GM11168 (cell line): ENCODE measurements at regions not wholly inside any gene's neighbourhood (a gene's known extent, or its start where the extent isn't known, plus 50 kb on each side); places are given as distances from the start of the nearest gene placed in this dataset.

Source experiments
- in situ Hi-C: fragments of 300-500 bp; cut with MboI; formaldehyde crosslinking; loops from one replicate; pipeline ENCODE4 v1.12.0; 2022; ENCODE audit warnings: low sequenced_read_pairs; ENCODE audit not compliant: unreplicated experiment

DNA sequence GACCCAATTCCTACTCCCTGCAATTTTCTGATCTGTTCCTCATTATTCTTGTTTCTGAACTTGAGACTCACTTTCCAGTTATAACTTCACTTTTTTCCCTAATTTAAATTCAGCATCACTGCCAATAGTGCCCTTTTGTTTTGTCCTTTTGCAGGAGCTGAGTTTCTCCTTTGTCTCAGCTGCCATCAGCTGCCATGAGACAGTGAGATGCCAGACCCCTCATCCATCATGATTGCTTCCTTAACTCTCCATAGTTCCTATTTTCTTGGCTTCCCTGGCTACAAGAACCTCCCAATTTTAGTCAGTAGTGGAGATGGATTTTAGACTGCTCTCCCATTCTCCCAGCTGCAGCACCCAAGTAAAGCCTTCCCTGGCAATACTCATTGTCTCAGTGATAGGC lies 518.1 kb downstream of the HDGFL1 start:
- in situ Hi-C loops, result no loop called here

DNA sequence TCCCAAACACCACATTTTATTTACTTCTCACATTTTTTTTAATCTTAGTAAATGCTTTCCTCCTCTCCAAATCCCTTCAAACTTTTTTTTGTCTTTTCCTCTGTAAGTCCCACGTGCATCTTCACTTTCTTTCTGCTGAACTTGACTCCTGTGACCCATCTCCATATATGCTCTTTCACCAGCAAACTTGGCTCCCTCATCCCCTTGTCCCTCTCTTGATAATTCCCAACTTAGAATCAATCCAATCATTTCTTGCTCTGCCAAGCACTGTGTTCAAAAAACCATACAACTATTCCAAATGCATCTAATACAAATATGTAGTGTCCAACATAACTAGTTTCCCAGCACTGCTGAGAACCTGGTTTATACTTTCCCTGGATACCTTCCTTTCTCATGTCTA lies 519.4 kb downstream of the HDGFL1 start:
- in situ Hi-C loops, result no loop called here

DNA sequence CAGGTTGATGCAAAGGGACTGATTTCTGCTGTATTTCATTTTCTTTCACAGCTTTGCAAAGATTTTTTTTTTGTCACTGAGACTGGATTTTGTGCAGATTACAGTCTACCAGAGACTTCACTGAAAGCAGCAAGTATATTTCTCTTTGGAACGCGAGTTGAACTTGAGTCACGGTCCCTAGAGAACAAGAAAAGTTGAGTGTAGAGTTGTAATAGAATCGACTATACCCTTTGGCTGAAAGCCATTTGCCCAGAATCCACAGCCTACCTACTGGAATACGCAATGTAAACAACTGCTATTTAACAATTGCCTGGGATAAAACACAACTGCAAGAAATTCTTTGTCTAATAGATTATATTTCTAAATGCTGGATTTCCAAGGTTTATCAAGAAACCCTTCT lies 520.6 kb downstream of the HDGFL1 start:
- in situ Hi-C loops, result no loop called here

DNA sequence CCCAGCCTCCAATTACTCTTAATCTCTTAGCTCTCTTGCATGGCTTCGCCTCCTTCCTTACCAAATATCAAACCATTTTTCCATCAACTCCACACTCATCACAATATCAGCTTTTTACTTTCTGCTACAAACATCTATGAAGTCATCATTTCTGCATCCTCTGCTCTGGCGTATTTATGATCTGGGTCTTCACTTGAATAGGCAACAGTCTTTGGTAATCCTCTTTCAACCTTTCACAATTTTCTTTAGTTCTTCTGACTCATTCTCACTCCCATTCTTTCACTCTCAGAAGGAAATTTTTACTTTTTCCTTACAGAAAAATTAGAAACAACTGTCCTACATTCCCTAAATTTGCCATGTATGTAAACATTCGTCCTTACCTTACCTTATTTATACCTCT lies 522.4 kb downstream of the HDGFL1 start:
- in situ Hi-C loops, result no loop called here

- in situ Hi-C loops, result no loop called here
Measured at GRCh38 chr6:23096876-23097275, 527.5 kb downstream of the HDGFL1 start.

DNA sequence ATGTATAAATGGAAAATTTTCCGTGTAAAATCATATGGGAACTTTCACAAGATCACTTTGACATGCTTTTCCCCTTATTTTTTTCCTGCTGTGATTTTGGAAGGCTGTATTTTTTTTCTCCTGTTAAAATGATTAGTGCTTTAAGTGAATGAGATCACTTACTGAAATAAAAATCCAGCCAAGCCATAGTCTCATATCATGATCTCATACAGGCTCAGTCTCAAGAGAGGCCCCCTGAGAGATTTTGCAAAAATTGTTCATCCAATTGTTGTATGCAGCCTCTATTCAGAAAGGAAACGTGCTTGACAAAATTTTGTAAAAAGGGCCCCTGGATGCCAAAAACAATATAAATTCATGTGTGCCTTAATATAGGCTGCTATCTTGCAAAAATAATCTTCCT lies 528.2 kb downstream of the HDGFL1 start:
- in situ Hi-C loops, result no loop called here

DNA sequence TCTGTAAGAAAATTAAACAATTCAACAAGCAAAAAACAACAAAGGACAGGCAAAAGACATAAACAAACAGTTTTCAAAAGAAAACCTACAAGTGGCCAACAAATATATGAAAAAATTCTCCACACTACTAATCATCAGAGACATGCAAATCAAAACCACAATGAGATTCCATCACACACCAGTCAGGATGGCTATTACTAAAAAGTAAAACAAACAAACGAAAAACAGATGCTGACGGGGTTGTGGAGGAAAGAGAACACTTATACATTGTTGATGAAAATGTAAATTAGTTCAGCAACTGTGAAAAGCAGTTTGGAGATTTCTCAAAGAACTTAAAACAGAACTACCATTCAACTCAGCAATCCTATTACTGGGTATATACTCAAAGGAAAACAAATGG lies 537.6 kb downstream of the HDGFL1 start:
- in situ Hi-C loops, result no loop called here

DNA sequence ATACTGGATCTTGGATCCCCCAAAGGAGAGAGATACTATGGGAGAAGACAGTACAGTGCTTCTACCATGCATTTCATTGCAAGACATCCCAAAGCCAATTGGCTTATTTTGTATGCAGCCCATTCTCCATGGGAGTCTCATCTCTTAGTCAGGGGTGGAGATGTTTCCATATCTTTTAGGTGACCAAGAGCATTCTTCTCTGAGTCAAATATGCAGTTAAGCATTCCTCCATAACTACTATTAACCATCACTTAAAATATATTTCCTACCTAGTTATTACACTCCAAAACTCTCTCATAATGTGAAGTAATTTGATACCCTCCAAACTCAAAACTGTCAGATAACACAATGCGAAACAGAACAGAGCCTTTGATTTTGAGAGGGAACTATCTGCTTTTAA lies 542.6 kb downstream of the HDGFL1 start:
- in situ Hi-C loops, result no loop called here

DNA sequence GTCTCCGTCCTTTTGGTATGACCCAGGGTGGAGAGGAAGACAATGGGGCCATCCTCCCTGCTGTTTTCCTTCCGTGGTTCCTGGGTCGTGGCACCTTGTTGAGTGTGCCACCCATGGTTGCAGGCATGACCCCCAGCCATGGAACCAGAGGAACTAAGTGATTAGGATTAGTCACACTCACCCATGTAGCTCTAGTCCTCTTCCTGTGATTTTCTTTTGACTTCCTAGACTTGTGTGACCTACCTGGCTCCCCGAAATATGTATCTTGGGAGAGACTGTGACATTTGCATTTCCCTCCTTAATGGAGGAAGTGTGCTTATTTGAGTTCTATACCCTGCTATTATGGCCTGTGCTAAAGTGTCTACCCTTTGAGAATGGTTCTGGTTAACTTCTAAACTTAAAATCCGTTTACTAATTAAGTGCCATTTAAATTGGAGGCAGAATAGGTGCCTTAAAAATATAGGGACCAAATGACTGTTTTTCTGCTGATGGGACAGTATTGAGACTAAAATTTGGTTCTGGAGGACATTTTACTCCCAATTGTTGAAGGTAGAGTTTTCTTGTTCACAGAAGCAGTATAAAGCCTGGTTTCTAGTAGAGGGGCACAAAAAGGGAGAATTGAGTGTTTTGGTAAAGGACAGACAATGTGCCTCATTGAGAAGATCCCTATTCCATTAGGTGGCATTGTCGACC lies 545.6 kb downstream of the HDGFL1 start:
- in situ Hi-C loops, result no loop called here

- in situ Hi-C loops, result no loop called here
Measured at GRCh38 chr6:23137611-23138010, 568.2 kb downstream of the HDGFL1 start.

DNA sequence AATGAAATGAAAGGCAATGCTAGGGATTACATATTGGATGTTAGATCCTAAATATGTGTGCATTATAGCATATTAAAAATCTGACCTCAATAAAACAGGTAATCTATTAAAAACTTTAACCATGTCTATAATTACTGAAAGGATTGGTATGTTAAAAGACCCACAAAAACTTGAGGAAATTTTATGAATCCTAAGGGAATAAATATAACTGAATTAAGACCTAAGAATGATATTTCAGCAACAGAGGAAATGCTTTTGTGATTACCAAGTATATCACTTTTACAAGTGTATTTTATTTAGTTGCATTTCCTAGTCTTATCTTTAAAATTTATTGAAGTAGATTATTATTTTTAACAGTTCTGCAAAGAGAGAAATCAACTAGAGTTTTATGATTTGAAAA lies 571.5 kb downstream of the HDGFL1 start:
- in situ Hi-C loops, result no loop called here

DNA sequence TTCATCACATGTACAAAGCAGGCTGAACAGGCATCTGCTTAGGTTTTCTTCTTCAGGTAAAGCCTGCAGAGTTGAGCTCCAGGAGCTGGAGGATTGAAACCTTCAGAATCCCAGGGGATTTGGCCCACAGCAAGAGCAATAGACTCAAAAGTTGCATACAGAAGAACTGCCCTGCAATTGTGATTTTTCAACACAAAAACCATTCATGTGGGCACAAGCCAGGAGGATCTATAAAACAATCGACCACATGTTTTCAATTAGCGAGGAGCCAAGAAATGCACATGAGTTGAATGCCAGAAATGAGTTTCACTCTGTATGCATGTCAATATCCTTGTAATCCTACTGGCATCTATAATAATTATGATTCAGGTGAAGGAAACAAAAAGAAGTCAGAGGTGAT lies 576.4 kb downstream of the HDGFL1 start:
- in situ Hi-C loops, result no loop called here

- in situ Hi-C loops, result no loop called here
Measured at GRCh38 chr6:23154159-23154558, 584.8 kb downstream of the HDGFL1 start.

DNA sequence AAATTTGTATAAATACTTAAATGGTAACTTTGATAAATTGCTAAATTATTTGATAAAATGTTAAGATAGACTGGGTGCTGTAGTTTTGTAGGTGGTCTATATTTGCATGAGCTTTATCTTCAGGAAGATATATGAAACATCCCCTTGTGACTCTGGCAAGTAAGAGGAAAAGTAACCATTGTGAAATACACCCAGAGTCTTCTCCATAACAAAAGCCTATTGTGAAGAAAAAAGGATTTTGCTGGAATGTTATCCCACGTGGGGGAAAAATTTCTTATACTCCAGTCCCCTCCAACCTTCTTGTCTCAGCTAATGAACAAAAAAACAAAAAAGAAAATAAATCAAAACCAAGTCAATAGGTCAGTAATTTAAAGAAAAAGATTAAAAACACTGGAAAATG lies 600.7 kb downstream of the HDGFL1 start:
- in situ Hi-C loops, result no loop called here

DNA sequence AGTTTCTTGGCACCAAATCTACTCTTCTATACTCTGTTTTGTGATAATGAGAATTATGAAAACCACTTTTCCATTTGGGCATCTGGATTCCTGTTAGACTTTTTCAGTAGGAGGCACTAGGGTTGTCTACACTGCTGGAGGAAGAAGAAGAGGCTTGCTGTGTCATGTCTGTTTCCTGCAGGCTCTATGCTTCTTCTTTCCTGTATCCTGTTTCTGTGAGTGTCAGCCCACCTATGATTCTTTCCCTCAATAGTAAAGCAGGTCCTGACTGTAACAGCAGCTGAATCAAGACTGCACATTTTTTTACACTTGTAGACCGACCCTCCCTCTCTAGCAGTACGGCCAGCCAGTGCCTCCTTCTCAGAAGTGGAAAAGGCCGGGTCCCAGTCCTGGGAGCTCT lies 603.9 kb downstream of the HDGFL1 start:
- in situ Hi-C loops, result no loop called here

GRCh38 chr6:23174781-23175361 lies 605.5 kb downstream of the HDGFL1 start:
- in situ Hi-C loops, result no loop called here

DNA sequence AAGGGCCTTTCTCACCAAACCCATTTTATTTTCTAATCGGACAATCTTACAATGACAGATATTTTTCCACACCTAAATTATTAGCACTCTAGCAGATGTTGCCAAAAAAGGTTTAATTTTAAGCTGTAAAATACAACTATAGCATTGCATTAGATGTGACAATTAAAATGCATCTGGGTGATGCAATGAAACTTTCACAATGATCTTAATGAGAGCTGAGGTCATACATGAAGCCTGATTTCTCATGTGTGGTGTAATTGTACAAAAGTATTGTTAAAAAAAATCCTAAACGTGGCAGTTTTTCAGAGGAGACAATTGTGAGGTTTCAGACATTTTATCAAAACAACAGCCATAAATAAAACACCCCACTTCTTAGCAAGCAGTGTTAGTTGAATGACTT lies 606.0 kb downstream of the HDGFL1 start:
- in situ Hi-C loops, result no loop called here

- in situ Hi-C loops, result no loop called here
Measured at GRCh38 chr6:23176471-23176870, 607.1 kb downstream of the HDGFL1 start.

DNA sequence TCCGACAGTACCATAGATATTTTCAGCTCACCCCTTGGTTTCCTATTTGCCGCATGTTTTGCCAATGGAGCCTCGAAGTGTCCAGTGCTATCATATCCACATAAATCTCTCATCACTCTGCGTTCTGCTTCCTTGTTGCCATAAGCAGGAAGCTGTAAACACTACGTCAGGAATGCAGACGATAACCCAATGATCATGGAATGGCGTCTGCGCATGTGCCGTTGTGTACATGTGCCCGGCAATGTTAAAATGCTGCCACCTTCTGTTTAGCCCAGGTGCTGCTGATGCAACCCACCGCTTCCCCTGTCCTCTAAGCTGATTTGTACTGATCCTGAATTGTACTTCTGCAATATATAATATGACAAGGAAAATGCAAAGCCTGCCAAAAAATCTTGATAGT lies 607.5 kb downstream of the HDGFL1 start:
- in situ Hi-C loops, result no loop called here

DNA sequence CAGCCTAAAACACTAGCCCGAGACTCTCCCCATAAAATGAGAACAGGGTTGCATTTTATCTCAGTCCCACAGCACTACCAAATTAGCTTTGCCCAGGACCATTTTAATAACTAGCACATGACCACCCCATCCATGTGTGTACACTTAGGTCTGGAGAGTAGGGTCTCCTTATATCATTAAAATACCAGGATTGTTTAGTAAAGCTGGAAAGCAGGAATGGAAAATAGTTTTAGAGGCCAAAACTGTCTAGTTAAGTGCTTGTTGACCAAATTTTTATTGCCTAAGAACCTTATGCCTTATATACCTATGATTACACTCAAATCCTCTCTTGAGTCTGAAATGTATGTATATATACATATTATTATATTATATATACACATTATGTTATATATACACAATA lies 608.4 kb downstream of the HDGFL1 start:
- in situ Hi-C loops, result no loop called here

- in situ Hi-C loops, result no loop called here
Measured at GRCh38 chr6:23179994-23180393, 610.6 kb downstream of the HDGFL1 start.

- in situ Hi-C loops, result no loop called here
Measured at GRCh38 chr6:23180504-23181293, 611.3 kb downstream of the HDGFL1 start.
